GM13976 (cell line): ENCODE measurements at regions not wholly inside any gene's neighbourhood (a gene's known extent, or its start where the extent isn't known, plus 50 kb on each side); places are given as distances from the start of the nearest gene placed in this dataset.
"Not testable (repeated sequence)": the region's sequence is repeated elsewhere in the genome, so short reads cannot be mapped to it uniquely, and the experiment has no call there.

Experiments used
- DNase-seq: peaks from one replicate; pipeline ENCODE4 v3.0.0; 2012; ENCODE audit warnings: low spot score
- CTCF ChIP-seq: IDR thresholded peaks from 2 replicates; pipeline ENCODE4 v1.5.1; 2012; ENCODE audit warnings: borderline replicate concordance, mild to moderate bottlenecking; ENCODE audit not compliant: insufficient read depth; ENCODE audit errors: extremely low read depth, missing control alignments, control extremely low read depth
- in situ Hi-C: fragments of 300-500 bp; cut with MboI; formaldehyde crosslinking; loops from one replicate; pipeline ENCODE4 v1.12.0; 2022; ENCODE audit warnings: low sequenced_read_pairs, mixed read lengths, inconsistent platforms; ENCODE audit not compliant: unreplicated experiment

GRCh38 chr7:106736123-106736507 is 75.2 kb upstream of the CCDC71L start:
- DNase-seq, result no peak
- no peak for TF ChIP-seq CTCF
- in situ Hi-C loops, result loop anchor here (10.0 to 25.0 kb wide), 2 partner anchors 191 to 549 kb away; no protein-coding TSS in a partner anchor

GRCh38 chr7:106736508-106737201 is 75.7 kb upstream of the CCDC71L start:
- TF ChIP-seq CTCF, result peak; percentile 62
- DNase-seq, result peak; percentile 41
- in situ Hi-C loops, result loop anchor here (10.0 to 25.0 kb wide), 2 partner anchors 192 to 549 kb away; no protein-coding TSS in a partner anchor

GRCh38 chr7:106737202-106737562 is 76.2 kb upstream of the CCDC71L start:
- no peak for DNase-seq
- TF ChIP-seq CTCF, result no peak
- in situ Hi-C loops, result loop anchor here (10.0 to 25.0 kb wide), 2 partner anchors 192 to 550 kb away; no protein-coding TSS in a partner anchor

- no peak for DNase-seq
- no peak for TF ChIP-seq CTCF
- in situ Hi-C loops, result loop anchor here (25.0 kb wide), 1 partner anchor 554 kb away; no protein-coding TSS in a partner anchor
Observed at GRCh38 chr7:106740806-106741205, 79.8 kb upstream of the CCDC71L start.

GRCh38 chr7:106744563-106745091 is 83.7 kb upstream of the CCDC71L start:
- no peak for TF ChIP-seq CTCF
- in situ Hi-C loops, result loop anchor here (25.0 kb wide), 1 partner anchor 557 kb away; no protein-coding TSS in a partner anchor
- no peak for DNase-seq

- in situ Hi-C loops, result loop anchor here (25.0 kb wide), 1 partner anchor 560 kb away; no protein-coding TSS in a partner anchor
- not testable (repeated sequence) for DNase-seq
Observed at GRCh38 chr7:106747301-106747700, 86.3 kb upstream of the CCDC71L start.

- DNase-seq, result no peak
- TF ChIP-seq CTCF, result no peak
- in situ Hi-C loops, result loop anchor here (25.0 kb wide), 1 partner anchor 561 kb away; no protein-coding TSS in a partner anchor
Observed at GRCh38 chr7:106747804-106748203, 86.8 kb upstream of the CCDC71L start.
